ENCODE measurements at regions not wholly inside any gene's neighbourhood (a gene's known extent, or its start where the extent isn't known, plus 50 kb on each side); places are given as distances from the start of the nearest gene placed in this dataset.

- DNase-seq = no peak
These were observed 271.4 kb upstream of the SRRM4 start for GRCh38 chr12:118709946-118710345.

- DNase-seq = no peak
These were observed 270.2 kb upstream of the SRRM4 start for GRCh38 chr12:118711185-118711584.

- DNase-seq = peak; percentile 69
These were observed 267.3 kb upstream of the SRRM4 start for GRCh38 chr12:118714051-118714460.

GRCh38 chr12:118714500-118714899 is 266.8 kb upstream of the SRRM4 start:
- no peak for DNase-seq

GRCh38 chr12:118715647-118716046 is 265.7 kb upstream of the SRRM4 start:
- DNase-seq = no peak

GRCh38 chr12:118727196-118727978 is 254.0 kb upstream of the SRRM4 start:
- no peak for DNase-seq

- no peak for DNase-seq
These were observed 253.4 kb upstream of the SRRM4 start for GRCh38 chr12:118727979-118728366.

GRCh38 chr12:118734266-118734665 is 247.1 kb upstream of the SRRM4 start:
- DNase-seq = no peak

GRCh38 chr12:118737985-118738540 is 243.3 kb upstream of the SRRM4 start:
- DNase-seq = no peak

- DNase-seq = no peak
These were observed 240.1 kb upstream of the SRRM4 start for GRCh38 chr12:118741194-118741593.

- DNase-seq = no peak
These were observed 238.9 kb upstream of the SRRM4 start for GRCh38 chr12:118742431-118742830.

- DNase-seq = no peak
These were observed 237.2 kb upstream of the SRRM4 start for GRCh38 chr12:118743896-118744700.

GRCh38 chr12:118746176-118746575 is 235.2 kb upstream of the SRRM4 start:
- DNase-seq = no peak

- DNase-seq = no peak
These were observed 234.4 kb upstream of the SRRM4 start for GRCh38 chr12:118746960-118747359.

GRCh38 chr12:118747771-118748170 is 233.6 kb upstream of the SRRM4 start:
- DNase-seq = no peak

- no peak for DNase-seq
These were observed 232.6 kb upstream of the SRRM4 start for GRCh38 chr12:118748478-118749380.

GRCh38 chr12:118749646-118750045 is 231.7 kb upstream of the SRRM4 start:
- DNase-seq = no peak

- no peak for DNase-seq
These were observed 230.7 kb upstream of the SRRM4 start for GRCh38 chr12:118750666-118751065.

- no peak for DNase-seq
These were observed 230.0 kb upstream of the SRRM4 start for GRCh38 chr12:118751355-118751754.

- DNase-seq = no peak
These were observed 220.7 kb upstream of the SRRM4 start for GRCh38 chr12:118760623-118761022.

- no peak for DNase-seq
These were observed 218.1 kb upstream of the SRRM4 start for GRCh38 chr12:118763234-118763633.

GRCh38 chr12:118773956-118774723 is 207.2 kb upstream of the SRRM4 start:
- DNase-seq = peak; percentile 91

Data from NCI-H2107 (cell line).